K562 (cell line): ENCODE measurements at regions not wholly inside any gene's neighbourhood (a gene's known extent, or its start where the extent isn't known, plus 50 kb on each side); places are given as distances from the start of the nearest gene placed in this dataset.

Experiments
- ATAC-seq: fragments of 200-7000 bp; cut with Tn5 transposase; 3 replicates; pipeline ENCODE4 v1.9.1; 2020; ENCODE audit warnings: moderate library complexity
- BruUV-seq: library from RNA; stranded (reverse); fragments of 400-500 nt; replicated peaks from 2 replicates; lab custom pipeline; 2021; lab: Mats Ljungman, UMichigan
- CTCF ChIA-PET: fragments of 300-600 bp; formaldehyde crosslinking; extraction: SDS; loops from one replicate; lab custom pipeline; 2021; ENCODE audit warnings: low intra/inter-chr PET ratio; lab: Yijun Ruan, JAX
- POLR2A ChIA-PET: fragments of 300-600, 350-650 bp; sonication (Branson Sonifier 250); formaldehyde crosslinking; extraction: SDS; loops from one replicate; lab custom pipeline; 2021; ENCODE audit warnings: antibody characterized with exemption, inconsistent platforms; lab: Yijun Ruan, JAX
- DNase-seq, 4 experiments: peaks; one replicate each; pipeline versions ENCODE4 v3.0.0 to v3.0.0-alpha.2; 2011 to 2018; ENCODE audit warnings: low spot score in 3 of 4, mixed read lengths in 3 of 4; ENCODE audit errors: extremely low read depth in 1 of 4
- FAIRE-seq: peaks from 2 replicates; lab custom pipeline; 2011; peaks lifted over from hg19 to GRCh38; lab: Jason Lieb, UNC
- H2AFZ ChIP-seq: 2 replicates; pipeline ENCODE4 v1.6.0; 2011; ENCODE audit warnings: low read depth, low read length, control low read depth, inconsistent platforms
- H3K27ac ChIP-seq: fragments of 200-600 bp; 3 replicates; pipeline ENCODE4 v1.8.0; 2011; ENCODE audit warnings: low read depth, mild to moderate bottlenecking, control low read depth, inconsistent platforms, low read length, moderate library complexity, mixed read lengths; ENCODE audit errors: extremely low read depth
- H3K27me3 ChIP-seq, 2 experiments: fragments of 300-600 bp in 1 of 2; 2 replicates in 1 of 2; 3 replicates in 1 of 2; pipeline versions ENCODE4 v1.6.0 to v1.8.0; 2011; ENCODE audit warnings: inconsistent platforms in 2 of 2, low read length in 2 of 2, mild to moderate bottlenecking in 1 of 2, mixed read lengths in 1 of 2, moderate library complexity in 1 of 2; ENCODE audit not compliant: control insufficient read depth in 2 of 2, insufficient read depth in 2 of 2
- H3K36me3 ChIP-seq: fragments of 300-600 bp; 3 replicates; pipeline ENCODE4 v1.8.0; 2011; ENCODE audit warnings: mild to moderate bottlenecking, low read length, inconsistent platforms; ENCODE audit not compliant: control insufficient read depth, insufficient read depth
- H3K4me1 ChIP-seq, 2 experiments: fragments of 200-600 bp in 1 of 2; replicated peaks in 1 of 2; 2 replicates in 1 of 2; 3 replicates in 1 of 2; pipeline versions ENCODE4 v1.5.1 to v1.8.0; 2011; ENCODE audit warnings: inconsistent platforms in 2 of 2, low read length in 2 of 2, mild to moderate bottlenecking in 1 of 2, mixed read lengths in 1 of 2, moderate library complexity in 1 of 2; ENCODE audit not compliant: control insufficient read depth in 2 of 2, insufficient read depth in 2 of 2
- H3K4me2 ChIP-seq: 2 replicates; pipeline ENCODE4 v1.6.1; 2011; ENCODE audit warnings: low read length, control low read depth, inconsistent platforms, mixed read lengths; ENCODE audit not compliant: insufficient read depth
- H3K4me3 ChIP-seq: fragments of 200-600 bp; sonication (generic), shearing (Covaris generic); 2 replicates; pipeline ENCODE4 v1.5.1; 2016; ENCODE audit warnings: control low read depth, inconsistent platforms
- H3K79me2 ChIP-seq: fragments of 200-600 bp; 3 replicates; pipeline ENCODE4 v1.8.0; 2011; ENCODE audit warnings: low read length, inconsistent platforms; ENCODE audit not compliant: control insufficient read depth, insufficient read depth
- H3K9ac ChIP-seq, 2 experiments: 2 replicates each; pipeline versions ENCODE4 v1.6.0 to v1.6.1; 2011; ENCODE audit warnings: low read depth in 2 of 2, low read length in 2 of 2, control low read depth in 1 of 2, inconsistent platforms in 1 of 2, mild to moderate bottlenecking in 1 of 2, mixed read lengths in 1 of 2; ENCODE audit not compliant: insufficient read depth in 1 of 2
- H3K9me1 ChIP-seq: one replicate; pipeline ENCODE4 v1.6.0; 2011; ENCODE audit warnings: inconsistent platforms, mild to moderate bottlenecking, low read length, moderate library complexity; ENCODE audit not compliant: control insufficient read depth, insufficient read depth
- H3K9me3 ChIP-seq: replicated peaks from 2 replicates; pipeline ENCODE4 v1.5.1; 2011; ENCODE audit warnings: low read depth, low read length, inconsistent platforms; ENCODE audit not compliant: control insufficient read depth, insufficient read depth
- H4K20me1 ChIP-seq: replicated peaks from 2 replicates; pipeline ENCODE4 v1.6.1; 2011; ENCODE audit warnings: low read length, inconsistent platforms, mixed read lengths; ENCODE audit not compliant: control insufficient read depth, insufficient read depth
- AFF1 ChIP-seq, 2 experiments: fragments of 450-650 bp; IDR thresholded peaks; 2 replicates each; pipeline ENCODE4 v1.6.1; 2018; ENCODE audit warnings: mild to moderate bottlenecking in 2 of 2, low read depth in 1 of 2; ENCODE audit not compliant: partially characterized antibody in 2 of 2
- CLOCK ChIP-seq: fragments of 250-450 bp; sonication (Bioruptor Pico); IDR thresholded peaks from 2 replicates; pipeline ENCODE4 v1.4.0; 2020; ENCODE audit warnings: mild to moderate bottlenecking, moderate library complexity, borderline replicate concordance
- DLX4 ChIP-seq: fragments of 250-450 bp; sonication (Bioruptor Pico); IDR thresholded peaks from 2 replicates; pipeline ENCODE4 v1.6.1; 2021; ENCODE audit warnings: mild to moderate bottlenecking
- MCM5 ChIP-seq: fragments of 450-650 bp; IDR thresholded peaks from 2 replicates; pipeline ENCODE4 v1.6.1; 2016; ENCODE audit warnings: low read depth
- NFXL1 ChIP-seq: fragments of 450-650 bp; formaldehyde crosslinking; IDR thresholded peaks from 2 replicates; pipeline ENCODE4 v1.4.0; 2021; ENCODE audit warnings: mild to moderate bottlenecking
- PHTF2 ChIP-seq: fragments of 250-450 bp; sonication (Bioruptor Pico); IDR thresholded peaks from 2 replicates; pipeline ENCODE4 v1.5.0; 2021; ENCODE audit warnings: mild to moderate bottlenecking
- RAD21 ChIP-seq, 2 experiments: fragments of 250-450 bp in 1 of 2; fragments of 450-650 bp in 1 of 2; sonication (Bioruptor Pico) in 1 of 2; formaldehyde crosslinking in 1 of 2; IDR thresholded peaks in 1 of 2; conservative IDR thresholded peaks in 1 of 2; 2 replicates each; pipeline versions ENCODE4 v1.4.0 to v1.8.0; 2020 to 2022; ENCODE audit warnings: mild to moderate bottlenecking in 2 of 2, moderate library complexity in 1 of 2
- SMC3 ChIP-seq: conservative IDR thresholded peaks from 2 replicates; pipeline ENCODE4 v1.6.1; 2011; ENCODE audit warnings: low read depth, low read length, improper control_type of control experiment; ENCODE audit not compliant: insufficient read depth
- UBTF ChIP-seq, 2 experiments: IDR thresholded peaks; 2 replicates each; pipeline ENCODE4 v1.6.1; 2012; ENCODE audit warnings: improper control_type of control experiment in 2 of 2, low read depth in 2 of 2, low read length in 2 of 2, borderline replicate concordance in 1 of 2
- ZFX ChIP-seq: sonication (generic); formaldehyde crosslinking; IDR thresholded peaks from 2 replicates; pipeline ENCODE4 v1.8.0; 2022; ENCODE audit warnings: mild to moderate bottlenecking, missing genetic modification reagents, moderate library complexity
- ZNF174 ChIP-seq: fragments of 250-450 bp; sonication (Bioruptor Pico); IDR thresholded peaks from 2 replicates; pipeline ENCODE4 v1.4.0; 2020; ENCODE audit warnings: mild to moderate bottlenecking
- ZNF511 ChIP-seq: sonication (generic); formaldehyde crosslinking; IDR thresholded peaks from 2 replicates; pipeline ENCODE4 v1.8.0; 2022; ENCODE audit warnings: mild to moderate bottlenecking, missing genetic modification reagents
- ZNF75A ChIP-seq: fragments of 450-650 bp; formaldehyde crosslinking; IDR thresholded peaks from 2 replicates; pipeline ENCODE4 v1.4.0; 2020; ENCODE audit warnings: mild to moderate bottlenecking
- WGBS: fragments of 100-300 bp; shearing (Covaris generic); methylation state at CpG from one replicate; pipeline ENCODE4 v1.1.6; 2016; ENCODE audit warnings: low coverage, mixed read lengths; ENCODE audit not compliant: insufficient coverage; ENCODE audit errors: missing lambda C conversion rate; 5-methylcytosine and 5-hydroxymethylcytosine counted together
- in situ Hi-C: fragments of 300-500 bp; cut with MboI; formaldehyde crosslinking; loops from 4 replicates; pipeline ENCODE4 v1.15.0; 2018; ENCODE audit warnings: inconsistent platforms, mixed read lengths
- intact Hi-C: fragments of 100-400 bp; cut with micrococcal nuclease; formaldehyde crosslinking; loops from 2 replicates; pipeline ENCODE4 v1.14.2; 2022

- no peaks in the 10 kb centered on the region for H3K9me1 ChIP-seq
- in situ Hi-C loops (no loop called here), intact Hi-C loops (no loop called here)
- no peak overlapping the region for H2AFZ ChIP-seq
- no peaks in the 10 kb centered on the region for H3K9me3 ChIP-seq
- 25% methylated on average over 13 of the region's 20 CpGs for WGBS
- ChIA-PET CTCF (no interaction called here), POLR2A (no interaction called here)
- ATAC-seq (no peak), FAIRE-seq (no peak), DNase-seq (no peak)
- no peak overlapping the region for H3K27ac ChIP-seq
- no peak overlapping the region for H3K4me2 ChIP-seq
- H3K36me3 ChIP-seq, result no peaks in the 10 kb centered on the region
- H4K20me1 ChIP-seq, result no peaks in the 10 kb centered on the region
- no peaks in the 10 kb centered on the region for H3K27me3 ChIP-seq
- no peak overlapping the region for H3K4me3 ChIP-seq
- no peaks in the 10 kb centered on the region for H3K79me2 ChIP-seq
- no peaks in the 10 kb centered on the region; a peak in 1 of 5 replicates for H3K4me1 ChIP-seq
- no TSS peak for BruUV-seq
- H3K9ac ChIP-seq, result no peak overlapping the region
- TF ChIP-seq PHTF2 (CRISPR knock-in tag) (no peak), AFF1 (IDR thresholded peaks at IDR 0.05; ENCODE audit: low read depth in 1 of 2, partially characterized antibody in 2 of 2) (no peak), RAD21 (CRISPR knock-in tag; conservative IDR thresholded peaks at IDR 0.05 in 1 of 2, IDR thresholded peaks at IDR 0.05 in 1 of 2) (no peak), MCM5 (no peak), ZNF174 (CRISPR knock-in tag) (no peak), SMC3 (no peak), ZNF75A (CRISPR knock-in tag) (no peak), UBTF (IDR thresholded peaks at IDR 0.05; ENCODE audit: borderline replicate concordance in 1 of 2, low read depth in 2 of 2, low read length in 2 of 2) (no peak), ZFX (CRISPR knock-in tag) (no peak), DLX4 (CRISPR knock-in tag) (no peak), NFXL1 (CRISPR knock-in tag) (no peak), ZNF511 (CRISPR knock-in tag) (no peak), CLOCK (CRISPR knock-in tag) (no peak)
Observed at GRCh38 chr14:51351997-51352396, 112.0 kb downstream of the TMX1 start.
